ENCODE measurements at regions not wholly inside any gene's neighbourhood (a gene's known extent, or its start where the extent isn't known, plus 50 kb on each side); places are given as distances from the start of the nearest gene placed in this dataset.

GRCh38 chr17:79361221-79361734, 249.6 kb downstream of the RBFOX3 start:
- H3K4me1 ChIP-seq (ENCODE audit: control insufficient read depth, insufficient read depth, low read length): no peaks in the 10 kb centered on the region
- ATAC-seq: no peak
- in situ Hi-C loops (cut with HindIII; ENCODE audit: low pct_unique_long_range_greater_than_20kb, low sequenced_read_pairs) (no loop called here), intact Hi-C loops (cut with micrococcal nuclease; ENCODE audit: unreplicated experiment) (no loop called here)
- H3K27ac ChIP-seq (ENCODE audit: low read length): no peak overlapping the region
- DNase-seq (ENCODE audit: low read depth, low spot score): no peak
- ChIA-PET CTCF (no interaction called here), POLR2A (no interaction called here)
- no peaks in the 10 kb centered on the region for H3K9me3 ChIP-seq (ENCODE audit: control insufficient read depth, insufficient read depth, low read depth, low read length)
- no peaks in the 10 kb centered on the region for H3K36me3 ChIP-seq (ENCODE audit: control insufficient read depth, insufficient read depth, low read length)
- peaks cover 42% of the 10 kb centered on the region for H3K27me3 ChIP-seq (ENCODE audit: control insufficient read depth, insufficient read depth, low read length)
- no TSS peak for BruUV-seq (replicated peaks)
- no peak overlapping the region for H3K4me3 ChIP-seq (ENCODE audit: low read depth in 2 of 2, low read length in 2 of 2)
- TF ChIP-seq SIN3A (IDR thresholded peaks at IDR 0.05; ENCODE audit: borderline replicate concordance, insufficient read depth, low read depth, low read length) (no peak), CTCF (IDR thresholded peaks at IDR 0.05) (no peak), TCF7L2 (IDR thresholded peaks at IDR 0.05; ENCODE audit: low read depth, low read length) (no peak), POLR2AphosphoS5 (IDR thresholded peaks at IDR 0.05; ENCODE audit: low read depth, low read length) (no peak)
- TF ChIP-seq, protein P1, sequence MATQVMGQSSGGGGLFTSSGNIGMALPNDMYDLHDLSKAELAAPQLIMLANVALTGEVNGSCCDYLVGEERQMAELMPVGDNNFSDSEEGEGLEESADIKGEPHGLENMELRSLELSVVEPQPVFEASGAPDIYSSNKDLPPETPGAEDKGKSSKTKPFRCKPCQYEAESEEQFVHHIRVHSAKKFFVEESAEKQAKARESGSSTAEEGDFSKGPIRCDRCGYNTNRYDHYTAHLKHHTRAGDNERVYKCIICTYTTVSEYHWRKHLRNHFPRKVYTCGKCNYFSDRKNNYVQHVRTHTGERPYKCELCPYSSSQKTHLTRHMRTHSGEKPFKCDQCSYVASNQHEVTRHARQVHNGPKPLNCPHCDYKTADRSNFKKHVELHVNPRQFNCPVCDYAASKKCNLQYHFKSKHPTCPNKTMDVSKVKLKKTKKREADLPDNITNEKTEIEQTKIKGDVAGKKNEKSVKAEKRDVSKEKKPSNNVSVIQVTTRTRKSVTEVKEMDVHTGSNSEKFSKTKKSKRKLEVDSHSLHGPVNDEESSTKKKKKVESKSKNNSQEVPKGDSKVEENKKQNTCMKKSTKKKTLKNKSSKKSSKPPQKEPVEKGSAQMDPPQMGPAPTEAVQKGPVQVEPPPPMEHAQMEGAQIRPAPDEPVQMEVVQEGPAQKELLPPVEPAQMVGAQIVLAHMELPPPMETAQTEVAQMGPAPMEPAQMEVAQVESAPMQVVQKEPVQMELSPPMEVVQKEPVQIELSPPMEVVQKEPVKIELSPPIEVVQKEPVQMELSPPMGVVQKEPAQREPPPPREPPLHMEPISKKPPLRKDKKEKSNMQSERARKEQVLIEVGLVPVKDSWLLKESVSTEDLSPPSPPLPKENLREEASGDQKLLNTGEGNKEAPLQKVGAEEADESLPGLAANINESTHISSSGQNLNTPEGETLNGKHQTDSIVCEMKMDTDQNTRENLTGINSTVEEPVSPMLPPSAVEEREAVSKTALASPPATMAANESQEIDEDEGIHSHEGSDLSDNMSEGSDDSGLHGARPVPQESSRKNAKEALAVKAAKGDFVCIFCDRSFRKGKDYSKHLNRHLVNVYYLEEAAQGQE (IDR thresholded peaks at IDR 0.05; ENCODE audit: insufficient read depth in 1 of 2, low read depth in 2 of 2, low read length in 1 of 2): no peak

DNA sequence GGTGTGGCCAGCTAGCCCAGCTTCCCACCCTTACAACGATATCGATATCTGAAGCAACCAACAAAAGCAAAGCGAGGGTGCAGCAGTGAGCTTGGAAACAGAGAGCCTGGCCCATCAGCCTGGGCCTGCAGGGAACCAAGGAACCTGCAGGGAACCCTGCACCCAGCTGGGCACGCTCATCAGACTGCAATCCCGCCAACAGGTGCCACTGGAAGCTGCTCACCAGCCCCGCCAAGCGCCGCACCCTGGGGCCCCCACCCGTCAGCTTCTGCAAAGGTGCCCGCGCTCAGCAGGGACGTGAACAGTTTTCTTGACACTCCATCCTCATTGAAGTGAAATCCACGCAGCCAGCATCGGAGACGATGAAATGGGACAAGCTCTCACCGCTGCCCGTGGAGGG, 250.7 kb downstream of the RBFOX3 start:
- ATAC-seq: no peak
- in situ Hi-C loops (cut with HindIII; ENCODE audit: low pct_unique_long_range_greater_than_20kb, low sequenced_read_pairs): no loop called here

More for the DNA sequence above, 250.7 kb downstream of the RBFOX3 start:
- no TSS peak for BruUV-seq (replicated peaks)
- CTCF ChIA-PET: no interaction called here
- no peak overlapping the region for H3K27ac ChIP-seq (ENCODE audit: low read length)
- H3K27me3 ChIP-seq (ENCODE audit: control insufficient read depth, insufficient read depth, low read length): peaks cover 38% of the 10 kb centered on the region
- H3K36me3 ChIP-seq (ENCODE audit: control insufficient read depth, insufficient read depth, low read length): no peaks in the 10 kb centered on the region
- TF ChIP-seq CTCF (IDR thresholded peaks at IDR 0.05): no peak
- TF ChIP-seq SIN3A (IDR thresholded peaks at IDR 0.05; ENCODE audit: borderline replicate concordance, insufficient read depth, low read depth, low read length): no peak
- TF ChIP-seq TCF7L2 (IDR thresholded peaks at IDR 0.05; ENCODE audit: low read depth, low read length): no peak
- TF ChIP-seq, protein P1 (IDR thresholded peaks at IDR 0.05; ENCODE audit: insufficient read depth in 1 of 2, low read depth in 2 of 2, low read length in 1 of 2): no peak
- no peak for TF ChIP-seq POLR2AphosphoS5 (IDR thresholded peaks at IDR 0.05; ENCODE audit: low read depth, low read length)
- H3K4me1 ChIP-seq (ENCODE audit: control insufficient read depth, insufficient read depth, low read length): no peaks in the 10 kb centered on the region
- POLR2A ChIA-PET: no interaction called here
- no peak overlapping the region for H3K4me3 ChIP-seq (ENCODE audit: low read depth in 2 of 2, low read length in 2 of 2)
- DNase-seq (ENCODE audit: low read depth, low spot score): no peak
- intact Hi-C loops (cut with micrococcal nuclease; ENCODE audit: unreplicated experiment): no loop called here
- no peaks in the 10 kb centered on the region for H3K9me3 ChIP-seq (ENCODE audit: control insufficient read depth, insufficient read depth, low read depth, low read length)
